ENCODE measurements at regions not wholly inside any gene's neighbourhood (a gene's known extent, or its start where the extent isn't known, plus 50 kb on each side); places are given as distances from the start of the nearest gene placed in this dataset.

DNA sequence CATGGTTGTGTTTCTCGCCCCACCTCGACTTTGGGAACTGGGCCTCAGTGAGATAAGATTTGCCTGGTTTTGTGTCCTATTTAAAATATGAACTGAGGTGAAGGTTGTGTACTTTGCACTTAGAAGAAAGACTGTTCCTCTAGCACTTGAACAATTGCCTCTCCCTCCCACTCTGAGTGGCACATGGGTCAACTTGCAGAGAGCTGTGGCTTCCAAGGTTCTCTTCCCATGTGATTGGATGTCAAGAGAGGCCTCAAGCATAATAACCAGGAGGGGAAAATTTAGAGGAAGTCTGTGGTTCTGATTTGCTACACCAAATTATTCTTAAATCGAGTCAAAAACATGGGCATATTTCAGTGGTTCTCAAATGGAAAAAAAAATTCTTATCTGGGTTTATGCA, 329.2 kb downstream of the HS3ST3B1 start:
- H3K4me2 ChIP-seq (ENCODE audit: low read length) = no peak overlapping the region
- H3K27me3 ChIP-seq (ENCODE audit: insufficient read depth, low read length) = no peaks in the 10 kb centered on the region
- H3K36me3 ChIP-seq (ENCODE audit: control insufficient read depth in 1 of 2, insufficient read depth in 2 of 2, low read length in 2 of 2) = no peaks in the 10 kb centered on the region
- H3K9ac ChIP-seq (ENCODE audit: low read length) = no peak overlapping the region
- ATAC-seq (no peak), DNase-seq (ENCODE audit: low read depth, low spot score) (no peak)
- peaks cover 0 to 4% of the 10 kb centered on the region in 2 experiments; a peak in 1 of 4 replicates for H3K9me3 ChIP-seq (ENCODE audit: control insufficient read depth in 1 of 2, insufficient read depth in 1 of 2, low read depth in 1 of 2, low read length in 2 of 2)
- H3K27ac ChIP-seq (ENCODE audit: low read depth, low read length) = no peak overlapping the region
- H3K9me2 ChIP-seq (ENCODE audit: insufficient read depth) = no peaks in the 10 kb centered on the region
- H4K20me1 ChIP-seq (ENCODE audit: insufficient read depth) = no peaks in the 10 kb centered on the region
- H3K79me2 ChIP-seq (ENCODE audit: insufficient read depth, low read length) = no peaks in the 10 kb centered on the region
- H3K4me1 ChIP-seq (ENCODE audit: control insufficient read depth in 1 of 2, insufficient read depth in 2 of 2, low read length in 2 of 2) = no peaks in the 10 kb centered on the region
- ChIA-PET POLR2A (no interaction called here), CTCF (no interaction called here), RAD21 (ENCODE audit: low non-redundant PET in 1 of 2, low total read pairs in 2 of 2, uncharacterized antibody in 2 of 2, unreplicated experiment in 2 of 2) (no interaction called here)
- H2AFZ ChIP-seq (ENCODE audit: low read depth, low read length, poor library complexity, severe bottlenecking) = no peak overlapping the region
- intact Hi-C loops (cut with micrococcal nuclease) = no loop called here
- no TSS peak for BruUV-seq (replicated peaks)
- H3K4me3 ChIP-seq (replicated peaks in 1 of 2; ENCODE audit: low read depth in 1 of 2, low read length in 2 of 2) = no peak overlapping the region
- no peak for TF ChIP-seq EZH2phosphoT487 (IDR thresholded peaks at IDR 0.05; ENCODE audit: borderline replicate concordance)
- no peak for TF ChIP-seq SP1 (IDR thresholded peaks at IDR 0.05; ENCODE audit: low read depth)

- POLR2A ChIA-PET = no interaction called here
- no peak overlapping the region for H3K4me2 ChIP-seq (ENCODE audit: low read length)
- RAD21 ChIA-PET (ENCODE audit: low non-redundant PET in 1 of 2, low total read pairs in 2 of 2, uncharacterized antibody in 2 of 2, unreplicated experiment in 2 of 2) = no interaction called here
- no TSS peak for BruUV-seq (replicated peaks)
- peaks cover 0 to 13% of the 10 kb centered on the region in 2 experiments; a peak in 1 of 4 replicates for H3K9me3 ChIP-seq (ENCODE audit: control insufficient read depth in 1 of 2, insufficient read depth in 1 of 2, low read depth in 1 of 2, low read length in 2 of 2)
- no peaks in the 10 kb centered on the region for H3K9me2 ChIP-seq (ENCODE audit: insufficient read depth)
- H3K79me2 ChIP-seq (ENCODE audit: insufficient read depth, low read length) = no peaks in the 10 kb centered on the region
- H2AFZ ChIP-seq (ENCODE audit: low read depth, low read length, poor library complexity, severe bottlenecking) = no peak overlapping the region
- H3K27ac ChIP-seq (ENCODE audit: low read depth, low read length) = no peak overlapping the region
- intact Hi-C loops (cut with micrococcal nuclease) = no loop called here
- CTCF ChIA-PET = no interaction called here
- no peaks in the 10 kb centered on the region for H3K27me3 ChIP-seq (ENCODE audit: insufficient read depth, low read length)
- H3K4me3 ChIP-seq (replicated peaks in 1 of 2; ENCODE audit: low read depth in 1 of 2, low read length in 2 of 2) = no peak overlapping the region
- ATAC-seq (no peak), DNase-seq (ENCODE audit: low read depth, low spot score) (no peak)
- no peaks in the 10 kb centered on the region for H3K4me1 ChIP-seq (ENCODE audit: control insufficient read depth in 1 of 2, insufficient read depth in 2 of 2, low read length in 2 of 2)
- no peak overlapping the region for H3K9ac ChIP-seq (ENCODE audit: low read length)
- H3K36me3 ChIP-seq (ENCODE audit: control insufficient read depth in 1 of 2, insufficient read depth in 2 of 2, low read length in 2 of 2) = no peaks in the 10 kb centered on the region
- no peaks in the 10 kb centered on the region for H4K20me1 ChIP-seq (ENCODE audit: insufficient read depth)
- no peak for TF ChIP-seq SIN3A (IDR thresholded peaks at IDR 0.05; ENCODE audit: low read depth)
- no peak for TF ChIP-seq EZH2phosphoT487 (IDR thresholded peaks at IDR 0.05; ENCODE audit: borderline replicate concordance)
- no peak for TF ChIP-seq ELF1 (IDR thresholded peaks at IDR 0.05; ENCODE audit: borderline replicate concordance, low read depth)
- no peak for TF ChIP-seq CEBPB (IDR thresholded peaks at IDR 0.05; ENCODE audit: low read depth)
- no peak for TF ChIP-seq REST (IDR thresholded peaks at IDR 0.05; ENCODE audit: low read depth)
- TF ChIP-seq SRF (IDR thresholded peaks at IDR 0.05; ENCODE audit: low read depth) = no peak
- no peak for TF ChIP-seq FOSL1 (IDR thresholded peaks at IDR 0.05; ENCODE audit: low read depth)
- TF ChIP-seq, protein P1, sequence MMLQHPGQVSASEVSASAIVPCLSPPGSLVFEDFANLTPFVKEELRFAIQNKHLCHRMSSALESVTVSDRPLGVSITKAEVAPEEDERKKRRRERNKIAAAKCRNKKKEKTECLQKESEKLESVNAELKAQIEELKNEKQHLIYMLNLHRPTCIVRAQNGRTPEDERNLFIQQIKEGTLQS (IDR thresholded peaks at IDR 0.05) = no peak
- no peak for TF ChIP-seq POLR2A (IDR thresholded peaks at IDR 0.05; ENCODE audit: borderline replicate concordance, extremely low read depth, insufficient read depth, insufficient read length)
- TF ChIP-seq CBX3 (IDR thresholded peaks at IDR 0.05; ENCODE audit: low read depth) = no peak
- no peak for TF ChIP-seq POLR2AphosphoS5 (IDR thresholded peaks at IDR 0.05; ENCODE audit: low read depth, low read length)
- TF ChIP-seq ZNF274 (IDR thresholded peaks at IDR 0.05; ENCODE audit: low read depth, low read length) = no peak
- no peak for TF ChIP-seq CTCF (IDR thresholded peaks at IDR 0.05 in 2 of 3, conservative IDR thresholded peaks at IDR 0.05 in 1 of 3; ENCODE audit: borderline replicate concordance in 1 of 3, insufficient read depth in 1 of 3, low read depth in 2 of 3, low read length in 2 of 3)
- no peak for TF ChIP-seq SP1 (IDR thresholded peaks at IDR 0.05; ENCODE audit: low read depth)
- no peak for TF ChIP-seq TCF7L2 (IDR thresholded peaks at IDR 0.05; ENCODE audit: borderline replicate concordance, extremely low read depth, insufficient read depth, insufficient read length)
- TF ChIP-seq EZH2 (IDR thresholded peaks at IDR 0.05) = no peak
- no peak for TF ChIP-seq JUND (IDR thresholded peaks at IDR 0.05)
- no peak for TF ChIP-seq ZFX (IDR thresholded peaks at IDR 0.05)
These were observed 321.8 kb downstream of the HS3ST3B1 start for GRCh38 chr17:14622615-14623101.
